DND-41 (cell line): ENCODE measurements at regions not wholly inside any gene's neighbourhood (a gene's known extent, or its start where the extent isn't known, plus 50 kb on each side); places are given as distances from the start of the nearest gene placed in this dataset.
"Not testable (repeated sequence)": the region's sequence is repeated elsewhere in the genome, so short reads cannot be mapped to it uniquely, and the experiment has no call there.

Source experiments
- ATAC-seq: fragments of 200-7000 bp; cut with Tn5 transposase; 3 replicates; pipeline ENCODE4 v1.9.1; 2021; ENCODE audit warnings: low read depth; ENCODE audit not compliant: insufficient read depth
- DNase-seq: peaks from one replicate; pipeline ENCODE4 v3.0.0-alpha.2; 2020
- H2AFZ ChIP-seq: 2 replicates; pipeline ENCODE4 v1.6.0; 2012; ENCODE audit warnings: low read depth, low read length
- H3K27ac ChIP-seq: 2 replicates; pipeline ENCODE4 v1.5.1; 2012; ENCODE audit warnings: low read length, inconsistent platforms
- H3K27me3 ChIP-seq: fragments of 200-600 bp; sonication (generic); 2 replicates; pipeline ENCODE4 v1.6.0; 2012; ENCODE audit warnings: low read length, mild to moderate bottlenecking, inconsistent platforms; ENCODE audit not compliant: insufficient read depth, poor library complexity
- H3K36me3 ChIP-seq: 2 replicates; pipeline ENCODE4 v1.5.1; 2012; ENCODE audit warnings: low read length, inconsistent platforms; ENCODE audit not compliant: insufficient read depth
- H3K4me1 ChIP-seq: 2 replicates; pipeline ENCODE4 v1.5.1; 2012; ENCODE audit warnings: mild to moderate bottlenecking, low read length; ENCODE audit not compliant: insufficient read depth
- H3K4me2 ChIP-seq: 2 replicates; pipeline ENCODE4 v1.6.0; 2012; ENCODE audit warnings: mild to moderate bottlenecking, moderate library complexity, low read length, inconsistent platforms; ENCODE audit not compliant: insufficient read depth
- H3K4me3 ChIP-seq, 2 experiments: fragments of 200-600 bp in 1 of 2; shearing (Covaris generic) in 1 of 2; 2 replicates each; pipeline ENCODE4 v1.5.1; 2012 to 2016; ENCODE audit warnings: inconsistent platforms in 2 of 2, low read length in 2 of 2, mild to moderate bottlenecking in 2 of 2, low read depth in 1 of 2, moderate library complexity in 1 of 2
- H3K79me2 ChIP-seq: 2 replicates; pipeline ENCODE4 v1.6.0; 2012; ENCODE audit warnings: low read length, inconsistent platforms; ENCODE audit not compliant: insufficient read depth
- H3K9ac ChIP-seq: 2 replicates; pipeline ENCODE4 v1.6.0; 2012; ENCODE audit warnings: low read depth, mild to moderate bottlenecking, inconsistent platforms, low read length, moderate library complexity
- H3K9me3 ChIP-seq: 2 replicates; pipeline ENCODE4 v1.5.1; 2012; ENCODE audit warnings: low read length, moderate library complexity, mild to moderate bottlenecking, inconsistent platforms; ENCODE audit not compliant: insufficient read depth, severe bottlenecking
- H4K20me1 ChIP-seq: 2 replicates; pipeline ENCODE4 v1.6.0; 2012; ENCODE audit warnings: low read length; ENCODE audit not compliant: insufficient read depth
- CTCF ChIP-seq: IDR thresholded peaks from 2 replicates; pipeline ENCODE4 v1.5.1; 2012; ENCODE audit warnings: borderline replicate concordance, low read length, moderate library complexity, mild to moderate bottlenecking; ENCODE audit not compliant: poor library complexity, severe bottlenecking; ENCODE audit errors: extremely low read depth
- EZH2 ChIP-seq: IDR thresholded peaks from 3 replicates; pipeline ENCODE4 v1.6.1; 2012; ENCODE audit warnings: borderline replicate concordance, low read depth, mild to moderate bottlenecking, moderate library complexity, low read length, inconsistent platforms; ENCODE audit not compliant: severe bottlenecking

DNA sequence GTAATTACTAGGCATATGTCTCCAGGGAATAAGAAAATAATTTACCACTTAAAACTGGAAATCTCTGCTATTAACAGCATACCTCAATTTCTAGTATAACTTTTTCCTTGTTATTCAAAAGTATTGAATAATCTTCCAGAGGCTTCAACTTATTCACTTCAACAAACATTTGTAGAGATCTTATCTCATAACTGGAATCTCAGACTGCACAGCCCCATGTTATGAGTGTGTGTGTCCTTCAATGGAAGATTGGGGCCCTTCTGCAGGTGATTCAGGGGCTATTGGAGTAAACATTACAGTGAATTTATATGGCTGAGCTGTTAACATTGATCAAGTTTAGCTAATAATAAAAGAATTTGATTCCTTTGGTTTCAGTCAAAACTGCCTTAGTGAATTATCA lies 946.1 kb downstream of the TTLL7 start:
- Histone ChIP-seq H3K79me2 (no peaks in the 10 kb centered on the region), H3K27me3 (no peaks in the 10 kb centered on the region), H3K36me3 (no peaks in the 10 kb centered on the region), H3K27ac (no peak overlapping the region), H3K4me1 (no peaks in the 10 kb centered on the region), H3K4me2 (no peak overlapping the region), H3K9ac (no peak overlapping the region), H3K4me3 (no peak overlapping the region), H4K20me1 (no peaks in the 10 kb centered on the region), H3K9me3 (no peaks in the 10 kb centered on the region), H2AFZ (no peak overlapping the region)
- ATAC-seq = no peak
- no peak for TF ChIP-seq EZH2
- TF ChIP-seq CTCF = no peak
- DNase-seq = no peak

DNA sequence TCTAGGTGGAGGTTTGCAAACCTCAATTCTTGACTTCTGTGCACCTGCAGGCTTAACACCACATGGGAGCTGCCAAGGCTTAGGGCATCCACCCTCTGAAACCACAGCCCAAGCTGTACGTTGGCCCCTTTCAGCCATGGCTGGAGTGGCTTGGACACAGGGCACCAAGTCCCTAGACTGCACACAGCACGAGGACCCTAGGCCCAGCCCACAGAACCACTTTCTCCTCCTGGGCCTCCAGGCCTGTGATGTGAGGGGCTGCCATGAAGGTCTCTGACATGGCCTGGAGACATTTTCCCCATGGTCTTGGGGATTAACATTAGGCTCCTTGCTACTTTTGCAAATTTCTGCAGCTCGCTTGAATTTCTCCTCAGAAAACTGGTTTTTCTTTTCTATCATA lies 947.9 kb downstream of the TTLL7 start:
- DNase-seq, H3K27me3 ChIP-seq, H3K4me2 ChIP-seq, ATAC-seq, H4K20me1 ChIP-seq, H3K9ac ChIP-seq, H3K4me3 ChIP-seq, H2AFZ ChIP-seq, H3K36me3 ChIP-seq, H3K27ac ChIP-seq, H3K9me3 ChIP-seq, H3K79me2 ChIP-seq, H3K4me1 ChIP-seq: not testable (repeated sequence)

DNA sequence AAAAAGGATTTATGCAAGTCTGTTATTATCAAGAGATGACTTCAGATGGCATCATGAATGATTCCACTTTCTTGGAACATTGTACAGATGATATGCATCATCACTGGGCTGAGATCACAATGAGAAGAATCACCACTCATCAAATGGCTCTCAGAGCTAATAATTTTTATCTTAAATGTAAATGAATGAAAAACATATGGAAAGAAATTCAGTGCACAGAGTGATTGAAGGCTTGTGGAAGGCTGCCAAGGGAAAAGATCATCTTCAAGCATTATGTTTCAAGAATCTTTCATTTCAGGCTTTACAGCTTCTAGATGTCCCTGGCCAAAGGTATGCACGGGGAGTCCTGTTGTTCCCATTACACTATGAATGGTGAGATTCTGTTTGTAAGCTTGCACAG lies 955.7 kb downstream of the TTLL7 start:
- no peaks in the 10 kb centered on the region for H4K20me1 ChIP-seq
- H3K27me3 ChIP-seq = no peaks in the 10 kb centered on the region
- H3K36me3 ChIP-seq = no peaks in the 10 kb centered on the region
- no peak overlapping the region for H3K4me2 ChIP-seq
- DNase-seq (no peak), ATAC-seq (no peak)
- H3K79me2 ChIP-seq = no peaks in the 10 kb centered on the region
- no peak overlapping the region for H2AFZ ChIP-seq
- no peak for TF ChIP-seq EZH2
- H3K9me3 ChIP-seq = no peaks in the 10 kb centered on the region
- no peak overlapping the region for H3K27ac ChIP-seq
- no peak overlapping the region for H3K4me3 ChIP-seq
- H3K9ac ChIP-seq = no peak overlapping the region
- H3K4me1 ChIP-seq = no peaks in the 10 kb centered on the region

DNA sequence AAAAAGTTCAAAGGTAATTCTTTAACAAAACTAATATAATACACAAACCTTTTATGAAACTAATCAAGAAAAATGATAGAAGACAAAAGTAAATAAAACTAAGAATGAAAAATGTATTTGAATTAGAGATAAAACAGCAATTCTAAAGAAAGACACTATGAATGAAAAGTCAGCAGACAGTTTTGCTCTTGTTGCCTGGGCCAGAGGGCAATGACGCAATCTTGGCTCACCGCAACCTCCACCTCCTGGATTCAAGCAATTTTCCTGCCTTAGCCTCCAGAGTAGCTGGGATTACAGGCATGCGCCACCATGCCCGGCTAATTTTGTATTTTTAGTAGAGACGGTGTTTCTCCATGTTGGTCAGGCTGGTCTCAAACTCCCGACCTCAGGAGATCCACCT lies 959.8 kb downstream of the TTLL7 start:
- H3K79me2 ChIP-seq, H4K20me1 ChIP-seq, H3K4me3 ChIP-seq, H3K9me3 ChIP-seq, H2AFZ ChIP-seq, H3K27ac ChIP-seq, H3K27me3 ChIP-seq, H3K4me1 ChIP-seq, H3K4me2 ChIP-seq, DNase-seq, H3K36me3 ChIP-seq, ATAC-seq, H3K9ac ChIP-seq: not testable (repeated sequence)

GRCh38 chr1:83034851-83035250 lies 964.1 kb downstream of the TTLL7 start:
- no peak overlapping the region for H3K4me2 ChIP-seq
- no peak overlapping the region for H2AFZ ChIP-seq
- TF ChIP-seq CTCF (no peak), EZH2 (no peak)
- H4K20me1 ChIP-seq = no peaks in the 10 kb centered on the region
- no peaks in the 10 kb centered on the region for H3K27me3 ChIP-seq
- no peaks in the 10 kb centered on the region for H3K79me2 ChIP-seq
- no peaks in the 10 kb centered on the region for H3K9me3 ChIP-seq
- H3K36me3 ChIP-seq = no peaks in the 10 kb centered on the region
- H3K27ac ChIP-seq = no peak overlapping the region
- no peak overlapping the region for H3K9ac ChIP-seq
- no peak for DNase-seq
- no peak overlapping the region for H3K4me3 ChIP-seq
- H3K4me1 ChIP-seq = no peaks in the 10 kb centered on the region
- no peak for ATAC-seq
